Psoas muscle (tissue), 7 donors: ENCODE measurements at regions not wholly inside any gene's neighbourhood (a gene's known extent, or its start where the extent isn't known, plus 50 kb on each side); places are given as distances from the start of the nearest gene placed in this dataset.

Experiments
- ATAC-seq, 4 donors: fragments of 200-7000 bp; cut with Tn5 transposase; one replicate each; pipeline ENCODE4 v1.9.1; 2020; ENCODE audit warnings: moderate library complexity in 3 of 4, mild to moderate bottlenecking in 2 of 4
- DNase-seq, 2 donors: peaks; one replicate each; pipeline ENCODE4 v3.0.0-alpha.2; 2020
- H3K27ac ChIP-seq: fragments of 200-600 bp; one replicate; pipeline ENCODE4 v1.8.0; 2022
- H3K27me3 ChIP-seq, 3 donors: fragments of 200-600 bp in 1 of 3; one replicate each; pipeline versions ENCODE4 v1.6.1 to v1.8.0; 2013 to 2022; ENCODE audit warnings: low read length in 2 of 3, mild to moderate bottlenecking in 2 of 3, moderate library complexity in 1 of 3; ENCODE audit not compliant: insufficient read depth in 3 of 3
- H3K36me3 ChIP-seq, 2 donors: fragments of 200-600 bp in 1 of 2; one replicate each; pipeline versions ENCODE4 v1.6.1 to v1.8.0; 2013 to 2022; ENCODE audit warnings: low read depth in 1 of 2, mild to moderate bottlenecking in 1 of 2, moderate library complexity in 1 of 2; ENCODE audit not compliant: insufficient read depth in 1 of 2
- H3K4me1 ChIP-seq: fragments of 200-600 bp; one replicate; pipeline ENCODE4 v1.8.0; 2022
- H3K4me3 ChIP-seq: fragments of 200-600 bp; one replicate; pipeline ENCODE4 v1.8.0; 2022; ENCODE audit warnings: mild to moderate bottlenecking
- H3K9me3 ChIP-seq: fragments of 200-600 bp; one replicate; pipeline ENCODE4 v1.8.0; 2022
- whole genome bisulfite sequencing, 3 donors: extraction: QIAGEN DNeasy Blood & Tissue Kit; methylation state at CpG; one replicate each; pipeline versions ENCODE4 v1.1.6 to v1.1.7; 2013; 5-methylcytosine and 5-hydroxymethylcytosine counted together
- intact Hi-C, 2 donors: fragments of 100-400 bp; cut with DNase I; formaldehyde crosslinking; loops; one replicate each; pipeline versions ENCODE4 v1.11.0 to v1.14.2; 2022
- TF ChIP-seq, protein P1 (sequence below): fragments of 200-600 bp; IDR thresholded peaks from one replicate; pipeline ENCODE4 v1.8.0; 2022; ENCODE audit warnings: antibody characterized with exemption
- donor health status: healthy with polysubstance abuse.
- donor health status: DM: no; HTN: no; CAD: no; lungs with moderate emphysema.
- donor health status: Bipolar disorder and iron deficiency.
- donor health status: healthy.
- donor health status: DM: yes; HTN: yes; CAD: no.
- donor health status: DM: no; HTN: no; CAD: no.
- donor health status: DM: yes; HTN: yes; CAD: no.

- peaks cover 0 to 3% (median 0%) of the 10 kb centered on the region in 3 donors for H3K27me3 ChIP-seq
- H3K4me3 ChIP-seq, result no peak overlapping the region
- DNase-seq (no peak), ATAC-seq (no peak)
- intact Hi-C loops, result no loop called here
- WGBS, 3 donors, result 65 to 69% (median 67%) methylated on average over 11 of the region's 11 CpGs
- H3K4me1 ChIP-seq, result no peaks in the 10 kb centered on the region
- H3K36me3 ChIP-seq, result no peaks in the 10 kb centered on the region
- no peaks in the 10 kb centered on the region for H3K9me3 ChIP-seq
- no peak overlapping the region for H3K27ac ChIP-seq
- TF ChIP-seq, protein P1, sequence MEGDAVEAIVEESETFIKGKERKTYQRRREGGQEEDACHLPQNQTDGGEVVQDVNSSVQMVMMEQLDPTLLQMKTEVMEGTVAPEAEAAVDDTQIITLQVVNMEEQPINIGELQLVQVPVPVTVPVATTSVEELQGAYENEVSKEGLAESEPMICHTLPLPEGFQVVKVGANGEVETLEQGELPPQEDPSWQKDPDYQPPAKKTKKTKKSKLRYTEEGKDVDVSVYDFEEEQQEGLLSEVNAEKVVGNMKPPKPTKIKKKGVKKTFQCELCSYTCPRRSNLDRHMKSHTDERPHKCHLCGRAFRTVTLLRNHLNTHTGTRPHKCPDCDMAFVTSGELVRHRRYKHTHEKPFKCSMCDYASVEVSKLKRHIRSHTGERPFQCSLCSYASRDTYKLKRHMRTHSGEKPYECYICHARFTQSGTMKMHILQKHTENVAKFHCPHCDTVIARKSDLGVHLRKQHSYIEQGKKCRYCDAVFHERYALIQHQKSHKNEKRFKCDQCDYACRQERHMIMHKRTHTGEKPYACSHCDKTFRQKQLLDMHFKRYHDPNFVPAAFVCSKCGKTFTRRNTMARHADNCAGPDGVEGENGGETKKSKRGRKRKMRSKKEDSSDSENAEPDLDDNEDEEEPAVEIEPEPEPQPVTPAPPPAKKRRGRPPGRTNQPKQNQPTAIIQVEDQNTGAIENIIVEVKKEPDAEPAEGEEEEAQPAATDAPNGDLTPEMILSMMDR, result no peak
Observed at GRCh38 chr7:156089222-156089621, 277.0 kb upstream of the SHH start.

DNA sequence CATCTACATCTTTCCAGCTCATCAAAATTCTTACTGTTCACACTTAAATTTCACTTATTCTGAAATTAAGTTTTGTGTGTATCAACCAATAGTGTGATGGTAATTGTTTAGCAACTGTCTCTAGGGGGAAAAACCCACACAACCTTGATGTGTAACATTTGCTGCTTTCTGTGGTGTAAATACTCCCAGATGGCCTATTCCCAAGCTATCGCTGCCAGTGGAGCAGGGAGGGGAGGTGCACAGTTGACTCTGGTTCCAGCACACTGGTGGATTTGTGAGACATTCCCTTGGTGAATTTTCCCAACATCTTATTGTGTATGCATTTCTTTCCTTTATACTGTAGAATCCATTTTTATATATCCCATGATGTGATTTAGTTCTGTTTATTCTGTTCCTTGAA, 275.9 kb upstream of the SHH start:
- DNase-seq, result no peak
- no peaks in the 10 kb centered on the region for H3K9me3 ChIP-seq
- no peaks in the 10 kb centered on the region for H3K36me3 ChIP-seq
- peaks cover 0 to 3% (median 0%) of the 10 kb centered on the region in 3 donors for H3K27me3 ChIP-seq
- TF ChIP-seq, protein P1, result no peak
- intact Hi-C loops, result no loop called here
- H3K4me1 ChIP-seq, result no peaks in the 10 kb centered on the region
- H3K4me3 ChIP-seq, result no peak overlapping the region
- WGBS, 3 donors, result 64% methylated on average over 1 of the region's 1 CpG
- no peak overlapping the region for H3K27ac ChIP-seq
- no peak for ATAC-seq

GRCh38 chr7:156082048-156083040, 270.1 kb upstream of the SHH start:
- no peak overlapping the region for H3K27ac ChIP-seq
- DNase-seq (no peak), ATAC-seq (no peak)
- intact Hi-C loops, result no loop called here
- TF ChIP-seq, protein P1, result no peak
- WGBS, 3 donors, result 40 to 53% (median 44%) methylated on average over 21 of the region's 21 CpGs
- H3K36me3 ChIP-seq, result no peaks in the 10 kb centered on the region
- no peaks in the 10 kb centered on the region for H3K9me3 ChIP-seq
- H3K4me1 ChIP-seq, result no peaks in the 10 kb centered on the region
- H3K27me3 ChIP-seq, result no peaks in the 10 kb centered on the region
- H3K4me3 ChIP-seq, result no peak overlapping the region

DNA sequence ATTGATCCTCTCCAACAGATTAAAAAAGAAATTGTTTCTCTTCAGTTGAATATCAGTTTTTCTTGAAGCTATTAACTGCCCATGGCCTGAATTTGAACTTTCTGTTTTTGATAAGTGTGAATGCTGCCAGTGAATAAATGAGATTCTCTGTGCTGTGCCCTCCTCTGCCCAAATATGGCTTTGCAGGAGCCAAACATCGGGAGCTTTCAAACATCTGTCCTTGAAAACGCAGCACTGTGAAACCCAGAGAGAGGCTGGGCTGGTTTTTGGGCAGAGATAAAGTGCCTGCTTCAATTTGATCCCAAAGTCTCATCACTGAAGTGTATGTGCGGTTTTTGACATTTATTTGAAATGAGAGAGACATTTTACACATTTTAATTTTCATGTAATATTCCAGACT, 268.3 kb upstream of the SHH start:
- H3K27me3 ChIP-seq, result no peaks in the 10 kb centered on the region
- no peak overlapping the region for H3K27ac ChIP-seq
- ATAC-seq (no peak), DNase-seq (no peak)
- no peaks in the 10 kb centered on the region for H3K9me3 ChIP-seq
- WGBS, 3 donors, result 17 to 32% (median 17%) methylated on average over 3 of the region's 3 CpGs
- TF ChIP-seq, protein P1, result no peak
- intact Hi-C loops, result no loop called here
- H3K36me3 ChIP-seq, result no peaks in the 10 kb centered on the region
- H3K4me3 ChIP-seq, result no peak overlapping the region
- H3K4me1 ChIP-seq, result no peaks in the 10 kb centered on the region
